NCI-H748 treated with DMSO at 0.1 percent for 48 hours (cell line): ENCODE measurements at regions not wholly inside any gene's neighbourhood (a gene's known extent, or its start where the extent isn't known, plus 50 kb on each side); places are given as distances from the start of the nearest gene placed in this dataset.
"Not testable (repeated sequence)": the region's sequence is repeated elsewhere in the genome, so short reads cannot be mapped to it uniquely, and the experiment has no call there.

Experiments used
- DNase-seq: peaks from one replicate; lab custom pipeline; 2025; lab: John Stamatoyannopoulos, UW

DNA sequence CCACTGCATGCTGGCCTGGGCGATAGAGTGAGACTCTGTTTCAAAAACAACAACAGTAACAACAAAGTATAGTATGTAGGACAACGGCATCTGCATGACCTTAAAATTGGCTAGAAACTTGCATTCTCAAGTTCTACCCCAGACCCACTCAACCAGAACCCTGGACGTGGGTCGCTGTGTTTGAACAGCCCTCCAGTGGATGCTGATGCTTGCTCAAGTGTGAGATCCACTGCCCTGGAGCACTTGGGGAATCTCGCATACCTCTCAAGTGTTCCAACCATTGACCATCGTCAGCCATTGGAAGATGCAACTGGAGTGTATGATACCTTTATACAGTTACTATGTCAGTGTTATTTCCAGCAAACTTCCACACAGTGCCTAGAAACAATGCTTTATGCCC, 435.9 kb downstream of the DCDC2C start:
- DNase-seq, result no peak

DNA sequence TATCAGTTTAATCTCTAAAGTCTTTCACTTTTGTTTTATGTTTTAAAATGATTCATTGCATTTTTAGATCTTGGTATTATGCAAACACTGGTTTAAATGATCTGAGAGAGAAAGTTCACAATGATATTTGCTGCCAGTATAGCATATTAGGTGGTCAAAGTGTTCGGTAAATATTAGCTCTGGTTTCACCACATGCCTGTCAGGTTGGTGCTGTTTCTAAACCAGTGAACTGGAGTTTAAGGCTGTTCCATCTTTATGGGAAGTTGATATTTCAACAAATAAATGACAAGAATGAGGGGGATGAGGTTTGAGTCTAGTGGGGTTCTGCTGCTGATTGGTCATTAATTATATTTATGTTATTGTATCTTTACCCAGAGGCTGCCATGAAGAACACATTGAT, 436.4 kb downstream of the DCDC2C start:
- no peak for DNase-seq

DNA sequence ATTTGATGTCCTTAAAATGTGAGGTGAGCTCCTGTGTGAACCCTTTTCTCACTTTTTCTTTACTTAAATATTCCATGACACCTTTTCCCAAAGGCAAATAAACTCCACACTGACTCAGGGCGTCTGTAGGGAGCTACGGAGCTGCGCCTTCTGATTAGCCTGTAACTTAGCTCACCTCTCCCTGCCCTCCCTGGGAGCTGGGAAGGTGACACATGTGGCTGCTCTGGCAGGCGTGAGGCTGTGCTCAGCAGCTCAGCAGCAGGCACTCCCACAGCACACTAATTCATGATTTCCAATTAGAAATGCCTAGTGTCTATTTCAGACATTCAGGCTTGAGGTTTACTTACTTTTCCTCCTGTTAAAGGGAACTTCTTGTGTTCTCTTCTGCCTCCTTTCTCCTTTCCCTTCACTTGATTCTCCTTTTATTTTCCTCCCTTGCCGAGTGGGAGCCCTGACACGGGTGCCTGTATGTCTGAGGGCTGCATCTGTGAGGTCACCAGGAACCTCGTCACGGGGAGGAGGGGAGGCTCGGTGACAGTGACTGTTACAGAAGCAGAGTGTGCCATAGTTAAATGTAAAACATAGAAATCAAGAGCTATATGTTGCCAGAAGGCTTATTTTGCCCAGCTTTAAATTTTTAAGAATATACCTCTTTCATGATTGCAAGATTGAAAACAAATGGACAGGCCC, 437.1 kb downstream of the DCDC2C start:
- DNase-seq, result no peak

DNA sequence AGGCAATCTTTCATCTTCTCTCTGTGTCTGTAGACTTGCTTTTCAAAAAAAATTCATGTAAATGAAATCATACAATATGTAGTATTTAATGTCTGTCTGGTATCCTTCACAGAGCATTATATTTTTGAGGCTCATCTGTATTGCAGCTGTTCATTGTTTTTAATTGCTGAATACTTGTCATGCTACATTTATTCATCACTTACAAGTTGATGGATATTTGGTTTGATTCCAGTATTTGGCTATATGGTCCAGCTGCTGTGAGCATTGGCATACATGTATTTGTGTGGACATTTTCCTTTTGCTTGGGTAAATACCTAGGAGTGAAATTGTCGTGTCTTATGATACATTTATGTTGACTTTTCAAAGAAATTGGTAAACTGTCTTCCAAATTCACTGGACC, 441.4 kb downstream of the DCDC2C start:
- DNase-seq, result no peak

DNA sequence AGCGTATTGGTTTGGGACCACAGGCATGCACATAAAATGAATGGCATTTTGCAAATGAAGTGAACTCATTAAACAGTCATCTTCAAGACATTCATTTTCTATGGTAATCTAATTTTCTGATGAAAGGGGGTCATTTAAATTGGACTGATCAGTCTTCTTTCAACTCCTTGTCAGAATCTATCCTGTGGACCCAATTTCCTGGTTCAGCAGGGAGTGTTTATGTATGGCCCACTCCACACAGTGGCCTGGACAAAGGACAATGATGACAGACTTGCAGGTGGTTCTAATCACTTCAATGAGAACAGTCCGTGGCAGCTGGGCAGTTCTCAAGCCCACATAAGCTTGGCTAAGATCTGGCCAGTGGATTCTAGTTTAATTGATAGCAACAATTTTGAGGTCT, 448.1 kb downstream of the DCDC2C start:
- DNase-seq, result no peak

DNA sequence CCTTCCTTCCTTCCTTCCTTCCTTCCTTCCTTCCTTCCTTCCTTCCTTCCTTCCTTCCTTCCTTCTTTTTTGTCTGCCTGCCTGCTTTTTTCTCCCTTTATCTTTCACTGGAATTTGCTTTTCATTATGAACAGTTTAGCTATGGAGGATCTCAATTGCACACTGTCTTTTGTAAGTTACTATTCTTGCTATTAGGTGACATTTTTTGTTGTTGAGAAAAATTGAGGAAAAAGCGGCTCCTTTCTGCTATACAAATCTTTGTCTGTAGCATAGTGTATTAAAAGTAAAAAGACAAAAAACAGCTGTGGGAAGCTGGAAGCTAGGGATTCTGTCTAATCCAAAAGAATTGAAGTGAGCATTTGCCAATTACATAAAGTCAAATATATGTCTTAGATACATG, 448.7 kb downstream of the DCDC2C start:
- no peak for DNase-seq

DNA sequence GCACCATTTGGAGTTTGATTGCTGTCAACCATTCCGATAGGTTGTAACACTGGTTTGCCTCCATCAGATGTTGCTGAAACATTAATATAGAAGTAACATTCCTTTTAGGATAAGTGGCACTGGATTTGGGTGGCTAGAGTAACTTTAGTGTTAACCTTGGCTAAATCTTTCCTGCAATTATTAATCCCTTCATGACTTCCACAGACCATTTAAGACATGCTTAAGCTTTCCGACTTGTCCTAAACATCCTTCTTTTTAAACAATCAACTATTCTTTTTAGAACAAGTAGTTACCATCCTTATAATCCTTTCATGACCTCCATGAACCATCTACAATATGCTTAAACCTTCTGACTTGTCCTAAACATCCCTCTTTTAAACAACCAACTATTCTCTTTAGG, 465.5 kb downstream of the DCDC2C start:
- DNase-seq, result no peak

DNA sequence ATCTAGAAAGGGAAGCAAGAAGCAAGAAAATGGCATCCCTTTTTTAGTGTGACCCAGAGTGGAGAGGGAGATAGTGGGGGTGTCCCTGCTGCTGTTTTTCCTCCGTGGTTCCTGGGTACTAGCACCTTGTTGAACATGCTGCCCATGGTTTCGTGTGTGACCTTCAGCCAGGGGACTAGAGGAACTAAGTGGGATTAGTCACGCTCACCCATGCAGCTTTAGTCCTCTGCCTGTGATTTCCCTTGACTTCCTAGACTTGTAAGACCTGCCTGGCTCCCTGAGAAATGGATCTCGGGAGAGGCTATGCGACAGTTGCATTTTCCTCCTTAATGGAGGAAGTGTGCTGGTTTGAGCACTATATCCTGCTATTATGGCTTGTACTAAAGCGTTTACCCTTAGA, 471.4 kb downstream of the DCDC2C start:
- DNase-seq, result no peak

DNA sequence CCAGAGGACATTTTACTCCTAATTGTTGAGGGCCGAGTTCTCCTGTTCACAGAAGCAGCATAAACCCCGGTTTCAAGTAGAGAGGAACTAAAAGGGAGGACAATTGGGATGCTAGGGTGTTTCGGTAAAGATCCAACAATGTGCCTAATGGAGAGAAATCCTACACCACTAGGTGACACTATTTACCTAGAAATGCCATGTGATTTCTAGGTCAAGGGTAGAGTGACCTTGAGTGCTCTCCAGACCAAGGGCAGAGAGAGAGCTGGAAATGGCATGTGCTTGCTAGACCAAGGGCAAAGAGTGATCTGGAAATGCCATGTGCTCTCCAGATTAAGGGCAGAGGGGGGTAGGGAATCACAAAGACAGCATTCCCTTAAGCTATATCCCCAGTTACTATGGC, 472.0 kb downstream of the DCDC2C start:
- DNase-seq, result no peak

DNA sequence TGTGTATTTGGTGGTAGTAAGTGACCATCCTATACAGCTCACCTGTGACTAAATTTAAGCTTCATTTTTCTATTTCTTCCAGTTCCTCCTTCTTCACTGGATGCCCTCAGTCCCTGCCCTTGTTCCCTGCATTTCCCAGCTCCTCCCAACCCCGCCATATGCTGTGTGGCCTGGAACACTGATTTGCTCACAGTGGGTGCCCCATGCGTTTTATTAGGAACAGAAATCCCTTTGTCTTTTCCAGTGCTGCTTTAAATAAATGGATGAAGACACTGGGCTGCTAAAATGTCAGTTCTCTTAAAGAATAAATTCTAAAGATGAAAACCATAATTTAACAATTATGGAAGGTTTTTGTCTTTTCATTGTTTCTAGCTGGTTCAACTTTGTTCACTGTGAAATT, 477.3 kb downstream of the DCDC2C start:
- no peak for DNase-seq

DNA sequence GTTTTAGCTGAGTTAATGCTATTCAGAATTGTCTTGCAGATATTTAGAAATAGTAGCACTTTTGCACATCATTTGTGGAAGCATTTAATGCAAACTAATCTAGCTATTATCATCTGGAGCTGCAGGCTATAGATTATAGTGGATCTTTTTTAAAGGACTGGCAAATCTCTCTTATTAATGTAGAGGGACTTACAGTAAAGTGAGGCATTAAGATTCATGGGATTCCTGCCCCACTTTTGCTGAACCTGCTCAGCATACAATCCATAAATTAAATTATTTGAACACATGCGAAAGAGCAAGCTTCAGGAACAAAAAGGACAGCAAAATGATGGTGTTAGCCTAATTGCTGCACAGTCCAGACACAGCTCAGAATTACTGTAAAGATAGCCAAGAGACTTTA, 477.7 kb downstream of the DCDC2C start:
- no peak for DNase-seq

DNA sequence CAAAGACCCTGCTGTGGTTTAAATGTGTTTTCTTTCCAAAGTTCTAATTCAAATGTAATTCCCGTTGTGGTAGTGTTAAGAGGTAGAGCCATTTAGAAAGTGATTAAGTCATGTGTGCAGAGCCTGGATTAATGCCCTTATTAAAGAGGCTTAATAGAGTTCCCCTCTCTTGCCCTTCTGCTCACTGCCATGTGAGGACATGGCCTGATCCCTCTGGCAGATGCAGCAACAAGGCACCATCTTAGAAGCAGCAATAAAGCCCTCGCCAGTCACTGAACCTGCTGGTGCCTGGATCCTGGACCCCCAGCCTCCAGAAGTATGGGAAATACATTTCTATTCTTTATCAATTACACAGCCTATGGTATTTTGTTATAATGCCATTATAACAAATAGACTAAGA, 485.2 kb downstream of the DCDC2C start:
- no peak for DNase-seq

DNA sequence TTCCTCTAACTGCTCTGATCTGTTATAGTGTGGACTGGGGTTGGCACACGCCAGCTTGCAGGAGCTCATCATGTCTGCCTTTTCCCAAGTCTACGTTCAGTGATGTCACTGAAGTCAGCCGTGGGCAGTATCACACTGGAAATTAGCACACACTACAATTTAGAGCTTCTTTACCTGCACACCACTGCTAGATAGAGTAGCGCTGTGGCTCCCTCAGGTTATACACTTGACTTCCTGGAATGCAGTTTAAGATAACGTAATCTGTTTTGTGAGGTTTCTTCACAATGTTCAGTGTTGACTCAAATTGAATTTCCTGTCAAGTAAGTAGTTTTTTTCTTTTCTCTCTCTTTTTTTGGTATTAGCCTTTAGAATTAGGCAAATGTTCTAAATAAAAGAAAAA, 487.2 kb downstream of the DCDC2C start:
- DNase-seq, result no peak

DNA sequence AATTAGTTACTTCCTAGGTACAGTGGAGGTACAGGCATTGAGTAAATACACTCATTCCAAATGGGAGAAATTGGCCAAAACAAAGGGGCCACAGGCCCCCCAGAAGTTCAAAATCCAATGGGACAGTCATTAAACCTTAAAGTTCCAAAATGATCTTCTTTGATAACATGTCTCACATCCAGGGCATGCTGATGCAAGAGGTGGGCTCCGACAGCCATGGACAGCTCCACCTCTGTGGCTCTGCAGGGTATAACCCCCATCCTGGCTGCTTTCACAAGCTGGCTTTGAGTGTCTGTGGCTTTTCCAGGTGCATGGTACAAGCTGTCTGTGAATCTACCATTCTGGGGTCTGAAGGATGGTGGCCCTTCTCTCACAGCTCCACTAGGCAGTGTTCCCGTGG, 488.7 kb downstream of the DCDC2C start:
- DNase-seq, result no peak

DNA sequence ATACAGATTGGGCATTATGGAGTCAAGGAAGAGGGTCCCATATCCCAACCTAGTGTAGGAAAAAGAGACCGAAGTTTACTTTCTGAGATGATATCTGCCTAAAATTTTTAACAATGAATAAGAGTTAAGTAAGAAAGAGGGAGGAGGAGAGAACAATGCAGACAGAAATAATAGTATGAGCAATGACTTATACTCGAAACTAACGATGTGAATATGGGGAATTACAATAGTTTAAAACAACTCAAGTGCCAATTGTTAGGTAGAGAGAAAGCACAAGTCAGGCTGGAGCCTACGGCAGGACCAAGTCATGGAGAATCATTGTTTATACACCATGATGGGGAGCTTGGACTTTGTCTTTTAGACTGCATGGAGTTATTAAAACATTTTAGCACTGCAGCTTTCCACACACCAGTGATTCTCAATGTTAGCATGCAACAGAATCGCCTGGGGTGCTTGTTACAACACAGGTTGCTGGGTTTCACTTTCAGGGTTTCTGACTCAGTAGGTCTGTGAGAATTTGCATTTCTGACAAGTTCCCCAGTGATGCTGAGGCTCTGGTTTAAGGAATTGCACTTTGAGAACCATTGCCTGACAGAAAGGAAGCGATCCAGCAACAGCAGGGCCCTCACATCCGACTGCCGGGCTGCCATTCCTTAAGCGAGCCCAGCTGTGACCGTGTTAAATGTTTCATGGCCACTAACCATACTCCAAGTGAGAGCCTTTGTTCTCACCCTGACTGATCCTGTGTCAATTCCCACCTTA, 511.2 kb downstream of the DCDC2C start:
- DNase-seq, result no peak

DNA sequence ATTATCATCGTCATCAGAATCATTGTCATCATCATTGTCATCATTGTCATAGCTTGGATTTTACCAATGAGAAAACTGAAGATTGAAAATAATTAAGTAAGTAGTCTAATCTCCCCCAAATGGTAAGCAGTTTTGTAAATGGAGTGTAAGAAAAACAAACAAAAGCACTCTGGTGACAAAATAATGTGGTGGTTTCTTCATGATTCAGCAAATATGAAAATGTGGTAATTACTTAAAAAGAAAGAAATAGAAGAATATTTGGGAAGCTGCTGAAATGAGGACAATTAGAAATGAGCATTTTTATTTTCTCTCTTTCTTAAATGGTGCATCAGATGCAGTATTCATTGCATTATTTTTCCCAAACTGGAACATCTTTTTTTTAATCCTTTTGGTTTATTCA, 514.4 kb downstream of the DCDC2C start:
- DNase-seq, result no peak

DNA sequence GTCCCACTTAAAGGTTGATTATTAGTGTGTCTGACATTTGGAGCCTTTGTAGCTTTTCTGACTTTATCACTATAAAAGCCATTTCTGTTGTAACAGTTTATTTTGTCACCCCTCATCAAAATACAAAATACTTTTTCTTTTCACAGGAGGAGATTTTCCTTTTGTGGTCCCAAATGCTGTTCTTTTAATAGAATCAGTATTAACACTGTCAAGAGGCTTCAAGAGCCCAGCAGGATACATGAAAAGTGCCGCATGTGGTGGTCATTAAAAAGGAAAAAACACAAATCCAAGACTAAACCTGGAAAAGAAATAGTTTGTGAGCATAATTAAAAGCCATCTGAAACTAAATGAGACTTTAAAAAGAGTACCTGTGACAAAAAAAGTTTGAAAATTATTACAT, 515.7 kb downstream of the DCDC2C start:
- DNase-seq, result peak; percentile 9

DNA sequence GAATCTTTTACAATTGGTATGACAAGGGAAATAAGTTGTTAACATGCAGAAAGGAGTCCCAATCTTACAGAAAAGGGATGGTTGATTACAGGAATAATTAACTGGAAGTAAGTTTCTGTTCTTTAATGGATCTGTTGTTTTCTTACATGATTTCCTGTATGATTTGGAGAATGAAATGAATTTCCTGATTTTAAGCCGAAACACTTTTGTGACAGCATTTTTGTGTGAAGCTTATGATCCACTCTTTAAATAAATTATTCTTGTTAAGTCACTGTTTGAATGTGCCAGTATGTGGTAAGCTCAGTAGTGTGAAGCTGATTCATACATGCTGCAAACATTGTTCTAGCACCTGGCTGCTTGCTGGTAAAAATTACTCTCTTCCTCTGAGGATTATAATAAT, 516.2 kb downstream of the DCDC2C start:
- no peak for DNase-seq

DNA sequence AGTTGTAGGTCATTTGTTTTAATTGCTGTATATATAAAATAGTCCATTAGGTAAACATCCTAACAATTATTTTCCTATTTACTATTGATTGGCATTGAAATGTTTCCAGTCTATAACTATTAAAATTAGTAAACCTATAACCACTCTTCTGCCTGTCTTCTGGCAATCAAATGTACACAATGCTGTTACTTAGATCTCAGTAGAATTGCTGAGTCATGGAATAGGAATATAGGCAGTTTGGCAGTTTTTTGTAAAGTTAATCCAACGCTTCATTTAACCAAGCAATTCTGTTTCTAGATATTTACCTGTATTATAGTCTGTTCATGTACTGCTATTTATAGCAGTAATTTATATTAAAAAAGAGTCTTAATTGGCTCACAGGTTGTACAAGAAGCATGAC, 518.1 kb downstream of the DCDC2C start:
- no peak for DNase-seq

DNA sequence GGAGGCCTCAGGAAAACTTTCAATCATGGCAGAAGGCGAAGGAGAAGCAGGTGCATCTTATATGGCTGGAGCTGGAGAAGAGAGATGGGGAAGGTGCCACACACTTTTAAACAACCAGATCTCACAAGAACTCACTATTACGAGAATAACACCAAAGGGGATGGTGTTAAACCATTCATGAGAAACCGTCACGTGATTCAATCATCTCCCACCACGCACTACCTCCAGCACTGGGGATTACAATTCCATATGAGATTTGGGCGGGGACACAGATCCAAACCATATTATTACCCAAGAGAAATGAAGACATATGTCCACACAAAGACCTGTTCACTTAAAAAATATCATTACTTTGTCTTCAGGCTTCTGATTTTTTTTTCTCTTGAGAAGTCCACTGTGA, 518.5 kb downstream of the DCDC2C start:
- DNase-seq, result no peak

DNA sequence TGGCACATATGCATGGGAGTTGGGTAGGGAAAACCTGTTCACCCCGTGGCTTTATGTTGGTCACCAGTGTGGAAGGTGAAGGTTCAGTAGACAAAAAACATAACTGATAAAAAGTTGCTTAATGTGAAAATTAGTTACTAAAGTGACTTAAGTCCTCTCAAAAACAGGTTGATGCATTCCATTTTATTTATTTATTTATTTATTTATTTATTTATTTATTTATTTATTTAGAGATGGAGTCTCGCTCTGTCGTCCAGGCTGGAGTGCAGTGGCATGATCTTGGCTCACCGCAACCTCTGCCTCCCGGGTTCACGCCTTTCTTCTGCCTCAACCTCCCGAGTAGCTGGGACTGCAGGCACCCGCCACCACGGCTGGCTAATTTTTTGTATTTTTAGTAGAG, 541.0 kb downstream of the DCDC2C start:
- not testable (repeated sequence) for DNase-seq

DNA sequence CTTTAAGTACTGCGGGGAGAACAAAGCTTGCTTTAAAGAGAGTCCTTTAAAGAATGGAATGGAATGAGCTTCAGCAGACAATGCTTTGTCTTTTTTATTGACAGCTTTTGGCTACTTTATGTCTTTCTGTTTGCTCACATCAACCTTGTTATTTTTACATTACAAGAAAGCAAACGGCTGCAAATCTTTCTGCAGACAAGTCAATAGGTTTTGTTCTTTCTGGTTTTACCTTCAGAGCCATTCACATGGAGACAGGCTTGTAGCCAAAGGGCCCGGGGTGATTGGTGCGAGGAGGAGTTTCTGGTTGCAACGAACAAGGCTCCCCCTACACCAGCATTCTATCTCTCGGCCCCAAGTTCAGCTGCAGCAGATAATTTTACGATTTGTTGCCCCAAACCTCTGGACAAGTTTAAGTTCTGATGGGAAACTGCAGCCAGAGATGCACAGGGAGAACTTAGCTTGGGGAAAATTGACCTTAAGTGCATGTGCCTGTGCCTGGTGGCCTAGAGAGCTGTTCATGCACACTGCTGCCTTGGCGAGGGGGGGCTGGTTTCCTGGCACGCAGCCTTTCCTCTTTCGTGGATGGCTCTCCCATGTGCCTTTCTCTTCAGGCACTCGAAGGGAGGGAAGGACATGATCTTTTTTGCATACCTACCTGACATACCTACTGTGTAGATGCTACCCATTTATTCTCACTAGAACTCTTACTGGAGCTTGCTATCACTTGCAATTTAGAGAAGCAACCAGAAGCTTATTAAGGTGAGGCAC, 543.2 kb downstream of the DCDC2C start:
- DNase-seq, result peak; percentile 17

DNA sequence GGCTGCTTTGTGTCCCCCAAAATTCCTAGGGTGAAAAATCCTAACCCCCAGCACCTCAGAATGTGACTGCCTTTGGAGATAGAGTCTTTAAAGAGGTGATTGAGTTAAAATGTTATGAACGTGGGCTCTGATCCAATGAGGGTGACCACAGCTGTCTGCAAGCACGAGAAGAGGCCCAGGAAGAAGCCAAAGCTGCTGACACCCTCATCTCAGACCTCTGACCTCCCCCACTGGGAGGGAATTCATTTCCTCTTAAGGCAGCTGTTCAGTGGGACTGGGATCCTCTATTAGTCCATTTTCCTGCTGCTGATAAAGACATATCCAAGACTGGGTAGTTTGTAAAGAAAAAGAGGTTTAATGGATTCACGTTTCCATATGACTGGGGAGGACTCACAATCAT, 544.4 kb downstream of the DCDC2C start:
- DNase-seq, result no peak
